Mammary epithelial cell (primary cell): ENCODE measurements at regions not wholly inside any gene's neighbourhood (a gene's known extent, or its start where the extent isn't known, plus 50 kb on each side); places are given as distances from the start of the nearest gene placed in this dataset.

Source experiments
- CTCF ChIP-seq, 2 donors: IDR thresholded peaks in 1 of 2; conservative IDR thresholded peaks in 1 of 2; 2 replicates each; pipeline ENCODE4 v1.5.1; 2011 to 2012; ENCODE audit warnings: inconsistent platforms in 2 of 2, low read length in 2 of 2, mild to moderate bottlenecking in 2 of 2, control low read depth in 1 of 2, low read depth in 1 of 2; ENCODE audit not compliant: insufficient read depth in 1 of 2; ENCODE audit errors: extremely low read depth in 1 of 2
- EZH2 ChIP-seq: IDR thresholded peaks from 2 replicates; pipeline ENCODE4 v1.6.1; 2012; ENCODE audit warnings: low read length, inconsistent platforms, borderline replicate concordance

DNA sequence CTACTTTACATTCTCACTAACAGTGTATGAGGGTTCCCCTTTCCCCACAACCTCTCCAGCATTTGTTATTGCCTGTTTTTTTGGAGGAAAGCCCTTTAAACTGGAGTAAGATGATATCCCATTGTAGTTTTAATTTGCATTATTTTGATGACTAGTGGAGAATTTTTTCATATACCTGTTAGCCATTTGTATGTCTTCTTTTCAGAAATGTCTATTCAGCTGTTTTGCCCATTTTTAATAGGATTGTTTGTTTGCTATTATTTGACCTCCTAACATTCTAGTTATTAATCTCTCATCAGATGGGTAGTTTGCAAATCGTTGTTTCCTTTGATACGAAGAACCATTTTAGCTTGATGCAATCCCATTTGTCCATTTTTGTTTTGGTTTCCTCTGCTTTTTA, 165.0 kb downstream of the GLUL start:
- no peak for TF ChIP-seq EZH2
- TF ChIP-seq CTCF (conservative IDR thresholded peaks at IDR 0.05 in 1 of 2, IDR thresholded peaks at IDR 0.05 in 1 of 2; ENCODE audit: extremely low read depth in 1 of 2, insufficient read depth in 1 of 2, low read depth in 1 of 2, low read length in 2 of 2) = no peak
